ENCODE measurements at regions not wholly inside any gene's neighbourhood (a gene's known extent, or its start where the extent isn't known, plus 50 kb on each side); places are given as distances from the start of the nearest gene placed in this dataset.

DNA sequence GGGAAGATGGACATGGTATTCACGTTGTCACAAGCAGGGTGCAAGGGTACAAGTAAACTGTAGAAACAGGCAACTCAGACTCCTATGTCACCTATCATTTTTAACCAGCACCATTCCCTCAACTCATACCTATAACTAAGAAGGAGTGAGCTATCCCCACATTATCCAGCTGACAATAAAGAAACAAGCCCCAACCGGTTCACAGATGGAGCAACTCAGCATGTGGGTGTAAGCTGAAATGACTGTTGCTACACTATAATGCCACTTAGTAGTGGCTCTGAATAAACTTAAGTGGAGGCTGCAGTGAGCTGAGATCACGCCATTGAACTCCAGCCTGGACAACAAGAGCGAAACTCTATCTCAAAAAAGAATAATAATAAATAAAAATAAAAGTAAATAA is 829.5 kb upstream of the MDGA2 start:
- FAIRE-seq (no peak), DNase-seq (ENCODE audit: insufficient read length, low spot score) (no peak)

DNA sequence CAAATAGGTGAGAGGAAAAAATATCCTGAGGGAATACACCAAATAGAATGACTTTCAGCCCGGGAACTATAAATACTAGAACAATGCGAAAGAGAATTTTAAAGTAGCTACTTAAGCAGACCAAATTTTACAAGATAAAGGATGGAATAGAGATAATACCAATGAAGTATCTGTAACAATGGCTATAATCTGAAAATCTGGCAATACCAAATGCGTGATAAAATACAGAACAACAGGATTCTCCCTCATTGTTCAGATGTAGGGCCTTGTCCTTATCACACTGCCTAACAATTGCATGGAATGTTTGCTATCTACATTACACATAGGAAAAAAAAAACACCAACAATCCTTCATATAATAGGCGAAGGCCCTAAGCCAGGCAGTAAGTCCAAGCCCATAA is 815.4 kb upstream of the MDGA2 start:
- DNase-seq (ENCODE audit: insufficient read length, low spot score) (no peak), FAIRE-seq (no peak)

DNA sequence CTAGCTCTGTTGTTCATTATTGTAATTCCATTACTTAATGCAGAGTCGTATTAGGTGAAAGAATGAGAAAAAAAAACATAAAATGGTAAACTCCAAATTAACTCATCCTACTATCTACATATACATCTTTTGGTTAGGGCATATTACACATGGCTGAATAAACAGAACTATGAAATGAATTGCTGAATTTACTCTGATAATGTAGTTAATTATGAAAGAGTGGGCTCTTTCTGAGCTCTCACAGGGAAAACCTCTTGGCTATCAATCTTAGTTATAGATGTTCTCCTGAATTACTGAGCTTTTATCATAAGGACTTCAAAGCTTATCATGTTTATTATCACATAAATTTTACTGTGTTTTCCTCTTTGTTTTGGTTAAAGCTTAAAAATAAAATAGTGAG is 798.5 kb upstream of the MDGA2 start:
- no peak for FAIRE-seq
- no peak for DNase-seq (ENCODE audit: insufficient read length, low spot score)

DNA sequence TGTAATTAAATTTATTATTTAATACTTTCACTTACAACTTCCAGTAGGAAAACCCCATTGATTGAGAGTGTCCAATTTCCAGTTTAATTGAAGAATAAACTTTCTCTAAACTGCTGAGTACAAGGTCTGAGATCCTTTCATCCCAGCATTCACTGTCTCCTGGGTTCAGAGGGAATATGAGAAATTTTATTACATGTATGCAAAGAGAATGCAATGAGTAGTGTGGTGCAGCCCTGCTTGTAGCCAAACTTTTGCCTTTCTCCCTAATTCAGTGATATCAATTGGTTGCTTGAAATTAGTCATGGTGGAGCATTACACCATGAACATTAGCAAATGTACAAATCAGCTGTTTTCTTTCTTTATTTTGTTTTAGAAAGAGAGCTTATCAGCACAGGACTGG is 780.6 kb upstream of the MDGA2 start:
- no peak for FAIRE-seq
- DNase-seq (ENCODE audit: insufficient read length, low spot score) = no peak

DNA sequence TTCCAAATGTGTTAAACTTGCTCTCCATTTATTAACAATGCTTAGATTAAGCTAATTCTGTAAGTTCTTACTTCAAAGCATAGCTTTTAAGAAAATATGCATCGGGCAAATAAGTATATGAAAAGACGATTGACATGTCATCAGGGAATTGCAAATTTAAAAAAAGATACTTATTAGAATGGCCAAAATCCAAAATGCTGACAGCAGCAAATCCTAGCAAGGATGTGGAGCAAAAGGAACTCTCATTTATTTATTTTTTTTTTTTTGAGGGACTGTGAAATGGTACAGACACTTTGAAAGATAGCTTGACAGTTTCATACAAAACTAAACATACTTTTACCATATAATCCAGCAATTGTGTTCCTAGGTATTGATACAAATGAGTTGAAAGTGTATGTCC is 779.5 kb upstream of the MDGA2 start:
- FAIRE-seq (no peak), DNase-seq (ENCODE audit: insufficient read length, low spot score) (no peak)

DNA sequence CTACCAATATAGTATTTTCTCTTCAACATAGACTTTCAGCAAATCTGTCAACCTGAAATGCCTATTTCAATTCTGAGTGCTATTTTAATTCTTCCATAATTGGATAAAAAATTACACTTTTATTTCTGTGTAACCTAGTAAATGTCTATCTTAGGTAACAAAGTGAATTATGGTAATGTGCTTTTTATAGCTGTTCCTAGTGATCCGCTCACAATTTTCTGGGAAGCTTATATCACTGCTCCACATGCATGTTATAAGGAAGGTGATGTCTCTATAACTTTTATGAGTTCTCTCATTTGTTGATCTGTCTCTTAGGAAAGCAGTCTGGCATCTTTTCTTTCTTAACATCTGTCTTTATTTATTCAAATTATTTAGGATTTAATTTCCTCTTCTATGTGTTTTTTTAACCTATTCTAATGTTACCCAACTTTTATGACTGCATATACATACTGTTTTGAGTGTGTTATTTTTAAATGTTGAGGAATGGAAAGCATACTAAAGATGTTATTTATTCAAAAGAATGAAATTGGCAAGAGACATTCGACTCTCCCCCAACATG is 777.1 kb upstream of the MDGA2 start:
- no peak for DNase-seq (ENCODE audit: insufficient read length, low spot score)
- FAIRE-seq = no peak

DNA sequence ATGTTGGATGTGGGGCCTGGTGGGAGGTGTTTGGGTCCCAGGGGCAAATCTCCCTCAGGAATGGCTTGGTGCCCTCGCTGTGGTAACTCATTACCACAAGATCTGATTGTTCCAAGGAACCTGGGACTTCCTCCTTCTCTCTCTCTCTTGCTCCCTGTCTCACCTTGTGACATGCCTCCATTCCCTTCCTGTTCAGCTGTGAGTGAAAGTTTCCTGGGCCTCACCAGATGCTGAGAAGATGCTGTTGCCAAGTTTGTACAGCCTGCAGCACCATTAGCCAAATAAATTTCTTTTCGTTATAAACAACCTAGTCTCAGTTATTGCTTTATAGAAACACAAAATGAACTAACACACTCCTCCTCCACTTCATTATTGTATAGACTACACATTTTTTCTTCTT is 759.8 kb upstream of the MDGA2 start:
- no peak for FAIRE-seq
- no peak for DNase-seq (ENCODE audit: insufficient read length, low spot score)

DNA sequence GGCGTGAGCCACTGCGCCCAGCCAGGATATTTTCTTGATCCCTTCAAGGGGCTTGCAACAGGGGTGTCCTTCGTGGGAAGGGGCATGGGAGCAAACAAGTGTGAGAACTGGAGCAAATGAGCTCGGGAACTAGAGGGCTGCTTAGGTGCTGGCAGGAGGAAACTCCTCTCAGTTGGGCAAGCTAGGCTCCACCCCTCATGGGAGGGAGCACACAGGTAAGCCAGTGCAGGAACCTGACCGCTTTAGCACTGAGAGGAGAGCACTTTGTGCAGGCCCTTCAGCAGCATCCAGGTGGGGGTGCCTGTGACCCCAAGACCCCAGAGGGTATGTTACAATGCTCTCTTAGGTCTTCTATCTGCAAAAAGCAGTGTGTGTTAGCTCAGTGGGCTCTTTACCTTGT is 755.4 kb upstream of the MDGA2 start:
- DNase-seq (ENCODE audit: insufficient read length, low spot score) (no peak), FAIRE-seq (no peak)

DNA sequence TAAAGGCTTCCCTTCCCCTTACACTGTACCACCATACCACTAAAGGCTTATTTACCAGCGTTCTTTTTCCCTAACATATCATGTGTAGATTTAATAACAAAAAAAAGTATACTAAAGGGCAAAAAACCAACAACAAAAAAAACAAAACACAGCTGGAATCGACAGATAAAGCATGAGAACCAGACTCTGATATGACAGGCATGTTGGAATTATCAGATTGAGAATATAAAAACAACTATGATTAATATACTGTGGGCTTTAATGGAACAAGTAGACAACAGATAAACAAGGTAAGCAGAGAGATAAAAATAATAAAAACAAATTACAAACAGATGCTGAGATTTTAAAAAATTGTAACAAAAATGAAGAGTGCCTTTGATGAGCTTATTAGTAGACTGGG is 754.1 kb upstream of the MDGA2 start:
- DNase-seq (ENCODE audit: insufficient read length, low spot score) = no peak
- no peak for FAIRE-seq

DNA sequence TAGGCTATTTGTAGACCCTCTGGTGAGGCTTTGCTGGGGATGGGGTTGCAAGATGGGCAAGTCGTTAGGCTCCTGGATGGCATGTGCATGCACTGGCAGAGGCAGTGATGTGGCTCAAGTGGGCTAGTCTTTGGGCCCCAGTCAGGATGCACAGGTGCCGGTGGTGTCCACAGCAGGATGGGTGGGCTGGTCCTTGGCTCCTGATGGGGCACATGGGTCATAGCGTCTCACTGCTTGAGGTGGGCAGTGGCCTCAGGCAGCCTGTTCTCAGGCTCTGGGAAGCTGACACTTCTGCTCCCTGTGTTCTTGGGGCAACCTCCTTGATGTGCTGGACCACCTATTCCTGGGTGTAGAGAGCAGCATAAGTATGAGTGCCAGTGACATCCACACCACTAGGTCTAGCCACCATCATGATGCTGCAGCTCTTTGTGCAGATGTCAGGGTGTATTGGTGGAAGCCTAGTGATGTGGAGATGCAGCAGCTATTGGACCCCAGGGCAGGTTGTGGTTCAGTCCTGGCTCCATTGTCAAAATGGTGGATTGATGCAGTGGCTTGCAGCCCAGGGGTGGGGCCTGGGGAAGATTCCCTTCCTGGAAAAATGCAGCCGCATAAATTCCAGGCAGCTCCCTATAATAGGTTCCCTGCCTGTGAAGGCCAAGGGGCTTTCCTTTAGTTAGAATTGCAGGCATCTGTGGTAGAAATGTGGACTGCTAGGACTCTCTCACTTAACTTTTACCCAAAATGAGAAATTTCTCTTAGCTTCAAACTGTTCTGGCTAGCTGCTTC is 742.5 kb upstream of the MDGA2 start:
- DNase-seq (ENCODE audit: insufficient read length, low spot score) = no peak
- FAIRE-seq = no peak

DNA sequence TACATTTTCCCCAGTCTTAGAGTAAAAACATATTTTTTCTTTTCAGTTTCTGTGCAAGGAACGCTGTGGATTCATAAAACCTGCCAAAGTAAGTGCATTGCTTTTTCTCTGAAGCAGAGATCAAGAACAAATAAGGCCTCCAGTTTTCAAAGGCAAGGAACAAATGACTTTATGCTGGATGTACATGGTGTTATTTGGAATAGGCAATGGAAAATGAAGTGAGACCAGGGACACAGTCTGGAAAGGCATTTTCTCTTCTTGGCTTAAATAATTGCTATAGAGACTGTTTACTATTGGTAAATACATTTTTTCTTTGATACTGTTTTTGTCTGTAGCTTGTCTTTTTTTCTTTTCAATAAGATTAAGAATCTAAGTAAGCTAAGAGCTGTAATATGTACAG is 725.9 kb upstream of the MDGA2 start:
- no peak for DNase-seq (ENCODE audit: insufficient read length, low spot score)

DNA sequence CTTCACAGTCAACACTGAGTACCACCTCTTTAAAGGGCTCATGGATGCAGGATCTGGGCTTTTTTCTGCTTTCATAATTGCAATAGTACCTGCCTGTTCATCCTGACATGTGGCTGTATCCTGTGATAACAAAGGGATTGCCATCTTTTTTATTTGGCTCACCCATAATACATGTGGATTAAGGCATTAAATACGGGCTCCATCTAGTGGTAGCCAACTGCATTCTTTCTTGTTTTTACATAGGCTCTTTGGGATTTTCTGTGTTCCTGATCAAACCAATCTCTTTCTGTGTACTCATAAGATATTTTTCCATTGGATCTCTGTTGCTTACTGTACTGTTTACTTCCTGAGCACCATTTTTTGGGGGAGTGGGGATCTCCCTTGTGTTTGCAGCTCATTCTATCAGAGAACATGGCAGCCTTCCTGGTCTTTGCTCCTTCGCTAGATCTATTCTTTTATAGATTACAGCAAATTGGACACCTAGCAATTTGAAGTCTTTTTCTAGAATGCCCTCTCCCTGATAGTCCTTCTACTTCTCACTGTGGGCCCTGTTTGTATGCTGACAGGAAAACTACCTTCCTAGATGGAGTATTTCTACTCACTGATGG is 723.4 kb upstream of the MDGA2 start:
- DNase-seq (ENCODE audit: insufficient read length, low spot score) = no peak
- FAIRE-seq = no peak

More for the DNA sequence above, 725.9 kb upstream of the MDGA2 start:
- FAIRE-seq = no peak

DNA sequence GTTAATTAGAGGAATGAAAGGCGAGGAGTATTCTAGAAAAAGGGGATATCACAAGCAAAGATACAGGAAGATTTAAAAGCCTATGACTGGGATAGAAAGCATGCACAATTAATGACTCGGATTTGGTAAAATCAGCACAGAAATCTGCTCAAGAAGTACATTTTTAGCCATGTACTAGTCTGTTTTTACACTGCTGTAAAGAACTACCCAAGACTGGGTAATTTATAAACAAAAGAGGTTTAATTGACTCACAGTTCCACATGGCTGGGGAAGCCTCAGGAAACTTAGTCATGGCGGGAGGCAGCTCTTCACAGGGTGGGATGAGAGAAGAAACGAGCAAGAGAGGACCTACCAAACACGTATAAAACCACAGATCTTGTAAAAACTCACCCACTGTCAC is 716.3 kb upstream of the MDGA2 start:
- FAIRE-seq (no peak), DNase-seq (ENCODE audit: insufficient read length, low spot score) (no peak)

DNA sequence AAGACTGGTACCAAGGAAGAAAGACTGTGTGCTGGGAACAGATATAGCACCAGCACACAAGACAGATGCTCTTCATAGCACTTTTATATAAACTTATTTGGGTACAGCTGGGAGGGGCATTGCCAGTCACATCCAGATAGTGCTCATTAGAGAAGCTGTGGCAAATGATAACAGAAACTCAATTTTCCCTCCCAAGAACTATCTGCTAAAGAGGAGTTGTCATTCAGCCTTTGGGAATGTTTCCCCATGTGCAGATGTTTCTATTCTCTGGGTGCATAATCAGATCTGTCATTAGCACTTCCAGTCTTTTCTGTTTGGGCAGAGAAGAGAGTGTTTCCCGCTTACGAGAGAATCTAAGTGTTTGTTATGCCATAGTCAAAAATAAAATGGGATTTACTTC is 714.9 kb upstream of the MDGA2 start:
- FAIRE-seq (no peak), DNase-seq (ENCODE audit: insufficient read length, low spot score) (no peak)

DNA sequence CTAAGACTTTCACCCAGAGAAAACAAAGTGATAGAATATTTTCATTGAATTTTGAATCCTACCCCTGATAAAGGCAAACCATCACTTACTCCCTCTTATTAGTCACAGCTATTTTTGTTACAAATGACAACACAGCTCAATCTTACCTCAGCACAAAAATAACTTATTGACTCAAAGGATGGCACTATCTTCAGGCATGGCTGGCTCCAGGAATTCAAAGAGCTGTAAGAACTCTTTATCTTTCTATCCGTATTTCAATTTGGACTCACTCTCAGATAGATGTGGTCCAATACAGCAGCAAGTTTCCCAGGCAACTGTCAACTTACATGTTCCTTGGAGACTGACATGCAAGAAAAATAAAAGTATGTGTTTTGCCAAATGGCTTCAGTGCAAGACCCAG is 709.4 kb upstream of the MDGA2 start:
- no peak for DNase-seq (ENCODE audit: insufficient read length, low spot score)
- FAIRE-seq = no peak

DNA sequence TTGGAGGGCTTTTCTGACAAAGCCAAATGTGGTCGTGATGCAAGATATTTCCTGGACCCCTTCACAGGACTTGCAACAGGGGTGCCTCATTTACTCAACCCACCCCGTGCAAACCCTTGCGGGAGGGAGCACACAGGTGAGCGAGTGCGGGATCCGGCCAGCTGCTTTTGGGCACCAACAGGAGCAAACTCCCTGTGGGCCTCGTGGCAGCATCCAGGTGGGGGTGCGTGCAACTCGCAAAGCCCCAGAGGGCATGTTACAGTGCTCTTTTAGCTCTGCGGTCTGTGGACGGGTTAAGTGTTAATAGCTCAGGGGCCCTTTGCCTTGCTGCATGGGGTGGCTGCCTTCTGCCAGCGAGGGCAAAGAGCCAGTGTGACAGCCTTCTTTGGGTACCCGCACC is 707.6 kb upstream of the MDGA2 start:
- no peak for DNase-seq (ENCODE audit: insufficient read length, low spot score)
- FAIRE-seq = no peak

DNA sequence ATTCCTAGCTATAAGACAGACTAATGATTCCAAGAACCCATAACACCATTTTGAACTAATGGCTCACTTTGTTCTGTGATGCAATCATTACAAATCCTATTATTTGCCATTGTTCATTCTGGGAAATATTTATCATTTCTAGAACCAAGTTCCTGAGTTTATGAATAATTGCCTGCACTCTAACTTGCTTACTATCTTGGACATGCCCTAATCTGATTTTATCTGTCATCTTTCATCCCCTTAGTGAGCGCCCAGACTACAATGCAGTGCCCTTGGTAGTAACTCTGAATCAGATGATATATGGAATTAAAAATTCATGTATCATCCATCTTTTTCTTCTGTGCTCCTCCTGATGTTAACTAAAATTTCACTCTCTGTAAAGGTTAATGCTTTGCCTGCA is 703.1 kb upstream of the MDGA2 start:
- FAIRE-seq = no peak
- DNase-seq (ENCODE audit: insufficient read length, low spot score) = no peak

DNA sequence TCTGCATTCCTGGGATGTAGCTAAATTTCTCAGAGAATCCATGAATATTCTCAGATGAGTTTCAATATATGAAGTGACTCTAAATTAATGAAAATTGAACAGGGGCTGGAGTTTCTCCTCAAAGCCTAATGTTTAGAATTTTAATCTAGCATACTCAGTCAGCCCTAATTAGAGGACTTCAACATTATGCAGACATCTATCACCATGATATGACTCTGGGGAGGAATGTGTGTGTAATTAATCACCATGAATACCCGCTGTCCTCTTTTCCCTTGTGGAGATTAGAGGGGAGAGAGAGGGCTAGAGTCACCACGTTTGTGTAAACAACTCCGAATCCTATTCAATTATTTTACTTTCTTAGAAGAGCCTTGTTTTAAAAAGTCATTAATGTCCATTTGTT is 698.6 kb upstream of the MDGA2 start:
- no peak for FAIRE-seq
- DNase-seq (ENCODE audit: insufficient read length, low spot score) = no peak

DNA sequence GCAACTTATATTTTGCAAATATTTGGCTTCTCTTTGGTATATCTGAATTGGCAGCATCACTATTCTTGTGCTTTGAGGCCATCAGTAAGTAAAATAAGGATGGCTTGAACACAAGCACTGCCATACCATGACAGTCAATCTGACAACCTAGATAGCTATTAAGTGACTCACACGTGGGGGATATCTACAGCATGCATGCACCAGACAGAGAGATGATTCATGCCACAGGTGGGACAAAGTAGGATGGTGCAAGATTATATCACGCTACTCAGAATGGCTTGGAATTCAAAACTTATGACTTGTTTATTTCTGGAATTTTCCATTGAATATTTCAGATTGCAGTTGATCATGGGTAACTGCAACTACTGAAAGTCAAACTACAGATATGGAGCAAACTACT is 675.6 kb upstream of the MDGA2 start:
- FAIRE-seq (no peak), DNase-seq (ENCODE audit: insufficient read length, low spot score) (no peak)

DNA sequence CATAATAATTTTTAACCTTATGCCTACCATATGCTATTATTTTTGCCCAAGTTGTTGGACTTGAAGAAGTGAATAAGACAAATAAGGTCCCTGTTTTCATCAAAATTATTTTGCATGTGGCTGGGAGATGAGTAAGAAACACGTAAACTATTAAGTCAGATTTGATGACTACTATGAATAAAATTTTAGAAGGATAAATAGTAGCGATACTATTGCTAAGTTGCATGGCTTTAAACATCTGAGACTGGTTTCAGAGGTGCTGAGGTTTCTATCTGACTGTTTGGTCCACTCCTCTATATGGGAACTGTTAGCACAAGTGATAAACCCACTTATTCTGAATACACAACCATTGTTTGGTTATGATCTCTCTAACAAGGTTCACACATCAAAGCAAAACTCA is 674.3 kb upstream of the MDGA2 start:
- no peak for DNase-seq (ENCODE audit: insufficient read length, low spot score)

DNA sequence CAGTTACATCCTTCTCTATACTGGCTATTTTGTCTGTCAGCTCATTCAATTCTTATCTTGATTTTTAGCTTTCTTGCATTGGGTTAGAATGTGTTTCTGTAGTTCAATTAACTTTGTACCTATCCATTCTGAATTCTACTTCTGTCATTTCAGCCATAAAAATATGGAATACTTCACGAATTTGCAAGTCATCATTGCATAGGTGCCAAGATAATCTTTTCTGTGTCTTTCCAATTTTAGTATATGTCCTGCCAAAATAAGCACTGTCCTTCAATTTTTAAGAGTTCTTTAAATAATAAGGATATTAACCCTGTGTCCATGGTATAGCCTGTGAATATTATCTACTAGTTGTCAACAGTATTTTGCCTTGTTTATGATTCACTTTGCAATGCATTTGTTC is 665.7 kb upstream of the MDGA2 start:
- FAIRE-seq (no peak), DNase-seq (ENCODE audit: insufficient read length, low spot score) (no peak)

More for the DNA sequence above, 674.3 kb upstream of the MDGA2 start:
- no peak for FAIRE-seq

DNA sequence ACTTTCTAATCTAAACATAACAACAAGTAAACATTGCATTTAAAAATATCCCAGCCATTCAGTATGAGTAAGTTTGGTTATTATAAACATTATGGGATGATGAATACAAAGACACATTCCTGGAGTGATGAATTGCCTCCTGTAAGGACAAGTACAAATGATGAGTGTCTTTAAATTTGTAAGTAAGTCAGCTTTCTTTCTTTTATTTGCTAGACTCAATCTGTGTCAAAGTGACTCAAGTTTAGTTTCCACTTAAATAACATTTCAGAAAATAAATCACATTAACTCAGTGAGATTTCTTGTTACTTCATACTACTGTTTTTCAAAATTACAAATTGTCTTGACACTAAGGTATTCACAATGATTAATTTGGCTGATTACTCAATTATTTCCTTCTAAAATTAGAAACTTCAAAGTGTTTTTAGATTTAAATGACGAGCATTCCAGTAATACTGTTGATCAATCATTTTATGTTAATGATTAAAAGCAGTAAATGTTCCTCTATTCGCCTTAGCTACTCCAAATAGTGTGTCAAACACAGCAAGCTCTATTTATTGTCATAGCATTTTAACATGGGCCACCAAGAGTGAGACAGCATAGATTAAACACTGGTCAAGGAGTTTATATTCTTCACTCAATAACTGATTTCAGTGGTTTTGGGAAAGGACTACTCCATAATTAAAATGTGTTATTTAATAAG is 658.0 kb upstream of the MDGA2 start:
- FAIRE-seq (no peak), DNase-seq (ENCODE audit: insufficient read length, low spot score) (no peak)

All from GM19239 (cell line).